Right lobe of liver (tissue), 6 donors: ENCODE measurements at regions not wholly inside any gene's neighbourhood (a gene's known extent, or its start where the extent isn't known, plus 50 kb on each side); places are given as distances from the start of the nearest gene placed in this dataset.

Experiments
- ATAC-seq, 4 donors: fragments of 200-7000 bp; cut with Tn5 transposase; one replicate each; pipeline ENCODE4 v1.9.1; 2020; ENCODE audit warnings: mild to moderate bottlenecking in 4 of 4, moderate library complexity in 4 of 4
- DNase-seq, 3 donors: peaks; one replicate each; pipeline ENCODE4 v3.0.0-alpha.2; 2020
- H3K27ac ChIP-seq, 3 donors: fragments of 200-600 bp; one replicate each; pipeline ENCODE4 v1.8.0; 2022
- H3K27me3 ChIP-seq, 2 donors: fragments of 200-600 bp; one replicate each; pipeline ENCODE4 v1.8.0; 2022
- H3K36me3 ChIP-seq, 4 donors: fragments of 200-600 bp; sonication (generic) in 1 of 4; one replicate each; pipeline versions ENCODE4 v1.5.1 to v1.8.0; 2017 to 2022; ENCODE audit warnings: control low read depth in 1 of 4
- H3K4me1 ChIP-seq, 4 donors: fragments of 200-600 bp; sonication (generic) in 1 of 4; one replicate each; pipeline versions ENCODE4 v1.5.1 to v1.8.0; 2017 to 2022; ENCODE audit warnings: control low read depth in 1 of 4
- H3K4me3 ChIP-seq, 3 donors: fragments of 200-600 bp; one replicate each; pipeline ENCODE4 v1.8.0; 2022
- H3K9me3 ChIP-seq, 4 donors: fragments of 200-600 bp; sonication (generic) in 1 of 4; one replicate each; pipeline versions ENCODE4 v1.5.1 to v1.8.0; 2017 to 2022; ENCODE audit warnings: control low read depth in 1 of 4
- CTCF ChIP-seq, 4 donors: fragments of 200-600 bp in 3 of 4; fragments of 450-650 bp in 1 of 4; IDR thresholded peaks; one replicate each; pipeline versions ENCODE4 v1.5.1 to v1.8.0; 2016 to 2022; ENCODE audit warnings: antibody characterized with exemption in 4 of 4, mild to moderate bottlenecking in 2 of 4
- POLR2A ChIP-seq: fragments of 450-650 bp; IDR thresholded peaks from one replicate; pipeline ENCODE4 v1.6.1; 2017; ENCODE audit warnings: antibody characterized with exemption, mild to moderate bottlenecking
- WGBS: methylation state at CpG from one replicate; pipeline ENCODE4 v1.1.6; 2018; ENCODE audit warnings: low coverage, low lambda C conversion rate; ENCODE audit not compliant: insufficient coverage; ENCODE audit errors: missing lambda C conversion rate; 5-methylcytosine and 5-hydroxymethylcytosine counted together
- intact Hi-C, 2 donors: fragments of 100-400 bp; cut with DNase I; formaldehyde crosslinking; loops; one replicate each; pipeline versions ENCODE4 v1.11.2 to v1.14.1; 2022
- donor health status: DM: no; HTN: yes; CAD: no.
- donor health status: DM: no; HTN: no; CAD: no.
- donor health status: DM: no; HTN: no; CAD: no.
- donor health status: DM: no; HTN: yes; CAD: no.
- donor health status: DM: no; HTN: yes; CAD: no.

GRCh38 chr7:85489498-85489897 lies 302.6 kb upstream of the SEMA3D start:
- TF ChIP-seq CTCF (IDR thresholded peaks at IDR 0.05): no peak
- no peak for TF ChIP-seq POLR2A
- no peaks in the 10 kb centered on the region for H3K4me1 ChIP-seq
- no peaks in the 10 kb centered on the region for H3K36me3 ChIP-seq
- no peak overlapping the region for H3K27ac ChIP-seq
- H3K9me3 ChIP-seq: no peaks in the 10 kb centered on the region
- intact Hi-C loops: no loop called here
- DNase-seq (no peak), ATAC-seq (no peak)
- H3K27me3 ChIP-seq: no peaks in the 10 kb centered on the region
- no peak overlapping the region for H3K4me3 ChIP-seq
- WGBS: 43% methylated on average over 3 of the region's 3 CpGs

GRCh38 chr7:85488406-85488805 lies 301.6 kb upstream of the SEMA3D start:
- WGBS: 81% methylated on average over 1 of the region's 1 CpG
- ATAC-seq (no peak), DNase-seq (no peak)
- Histone ChIP-seq H3K27me3 (no peaks in the 10 kb centered on the region), H3K4me1 (no peaks in the 10 kb centered on the region), H3K4me3 (no peak overlapping the region), H3K9me3 (no peaks in the 10 kb centered on the region), H3K27ac (no peak overlapping the region), H3K36me3 (no peaks in the 10 kb centered on the region)
- intact Hi-C loops: no loop called here
- TF ChIP-seq POLR2A: no peak

DNA sequence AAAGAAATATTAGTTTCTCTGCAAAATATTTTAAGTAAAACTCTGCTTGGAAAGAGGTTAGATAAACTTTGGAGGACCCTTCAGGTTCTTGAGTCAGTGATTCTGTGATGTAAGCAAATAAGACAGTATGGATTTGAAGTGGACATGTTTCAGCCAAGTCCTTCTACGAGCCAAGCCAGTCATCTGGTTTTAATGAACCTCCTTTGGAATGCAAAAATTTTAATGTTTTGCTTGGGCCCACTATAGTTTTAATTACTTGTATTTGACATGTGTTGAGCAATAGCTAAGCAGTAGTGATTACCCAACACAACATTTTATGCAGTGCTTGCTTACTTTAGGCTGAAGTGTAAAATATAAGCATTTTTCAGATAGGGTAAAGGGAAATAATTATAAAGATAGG lies 296.3 kb upstream of the SEMA3D start:
- intact Hi-C loops: no loop called here
- Histone ChIP-seq H3K36me3 (no peaks in the 10 kb centered on the region), H3K4me3 (no peak overlapping the region), H3K4me1 (no peaks in the 10 kb centered on the region), H3K9me3 (no peaks in the 10 kb centered on the region), H3K27me3 (no peaks in the 10 kb centered on the region), H3K27ac (no peak overlapping the region)
- WGBS: 36% methylated on average over 1 of the region's 1 CpG
- DNase-seq (no peak), ATAC-seq (no peak)
- no peak for TF ChIP-seq POLR2A
- no peak for TF ChIP-seq CTCF (IDR thresholded peaks at IDR 0.05)

GRCh38 chr7:85480666-85481065 lies 293.8 kb upstream of the SEMA3D start:
- no peaks in the 10 kb centered on the region for H3K27me3 ChIP-seq
- TF ChIP-seq POLR2A: no peak
- TF ChIP-seq CTCF (IDR thresholded peaks at IDR 0.05): no peak
- no peak overlapping the region for H3K4me3 ChIP-seq
- ATAC-seq: no peak
- H3K4me1 ChIP-seq: no peaks in the 10 kb centered on the region
- WGBS: 80% methylated on average over 1 of the region's 1 CpG
- no peaks in the 10 kb centered on the region for H3K36me3 ChIP-seq
- DNase-seq: no peak
- no peaks in the 10 kb centered on the region for H3K9me3 ChIP-seq
- intact Hi-C loops: no loop called here
- H3K27ac ChIP-seq: no peak overlapping the region

- DNase-seq (no peak), ATAC-seq (no peak)
- Histone ChIP-seq H3K27me3 (no peaks in the 10 kb centered on the region), H3K4me1 (no peaks in the 10 kb centered on the region), H3K27ac (no peak overlapping the region), H3K9me3 (no peaks in the 10 kb centered on the region), H3K4me3 (no peak overlapping the region), H3K36me3 (no peaks in the 10 kb centered on the region)
- intact Hi-C loops: no loop called here
- no peak for TF ChIP-seq CTCF (IDR thresholded peaks at IDR 0.05)
- no peak for TF ChIP-seq POLR2A
- WGBS: 58% methylated on average over 5 of the region's 5 CpGs
These were observed 293.2 kb upstream of the SEMA3D start for GRCh38 chr7:85479918-85480643.
